WI38 (cell line): ENCODE measurements at regions not wholly inside any gene's neighbourhood (a gene's known extent, or its start where the extent isn't known, plus 50 kb on each side); places are given as distances from the start of the nearest gene placed in this dataset.

Experiments
- H3K4me3 ChIP-seq: 2 replicates; pipeline ENCODE4 v1.5.1; 2011; ENCODE audit warnings: low read depth, mild to moderate bottlenecking, control low read depth, low read length
- TF ChIP-seq, protein P1 (sequence below): IDR thresholded peaks from 2 replicates; pipeline ENCODE4 v1.5.1; 2012; ENCODE audit warnings: low read depth, mild to moderate bottlenecking, control low read depth, low read length

DNA sequence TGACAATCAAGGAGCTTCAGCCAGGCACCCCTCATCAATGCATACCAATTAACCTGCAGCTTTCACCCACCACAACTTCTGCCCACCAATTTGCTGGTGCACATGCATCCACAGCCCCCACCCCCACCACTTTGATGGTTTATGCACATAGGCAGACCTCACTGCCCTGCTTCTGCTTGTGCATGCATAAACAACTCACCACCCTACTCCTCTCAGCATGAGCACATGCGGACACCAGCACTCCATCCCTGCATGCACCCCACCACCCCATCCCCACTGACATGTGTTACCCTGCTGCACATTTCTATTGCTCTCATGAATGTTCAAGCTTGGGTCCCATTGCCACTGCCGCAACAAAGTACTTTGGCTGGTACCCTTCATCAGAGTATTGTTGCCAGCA, 94.5 kb upstream of the GALNTL6 start:
- H3K4me3 ChIP-seq: no peak overlapping the region
- TF ChIP-seq, protein P1, sequence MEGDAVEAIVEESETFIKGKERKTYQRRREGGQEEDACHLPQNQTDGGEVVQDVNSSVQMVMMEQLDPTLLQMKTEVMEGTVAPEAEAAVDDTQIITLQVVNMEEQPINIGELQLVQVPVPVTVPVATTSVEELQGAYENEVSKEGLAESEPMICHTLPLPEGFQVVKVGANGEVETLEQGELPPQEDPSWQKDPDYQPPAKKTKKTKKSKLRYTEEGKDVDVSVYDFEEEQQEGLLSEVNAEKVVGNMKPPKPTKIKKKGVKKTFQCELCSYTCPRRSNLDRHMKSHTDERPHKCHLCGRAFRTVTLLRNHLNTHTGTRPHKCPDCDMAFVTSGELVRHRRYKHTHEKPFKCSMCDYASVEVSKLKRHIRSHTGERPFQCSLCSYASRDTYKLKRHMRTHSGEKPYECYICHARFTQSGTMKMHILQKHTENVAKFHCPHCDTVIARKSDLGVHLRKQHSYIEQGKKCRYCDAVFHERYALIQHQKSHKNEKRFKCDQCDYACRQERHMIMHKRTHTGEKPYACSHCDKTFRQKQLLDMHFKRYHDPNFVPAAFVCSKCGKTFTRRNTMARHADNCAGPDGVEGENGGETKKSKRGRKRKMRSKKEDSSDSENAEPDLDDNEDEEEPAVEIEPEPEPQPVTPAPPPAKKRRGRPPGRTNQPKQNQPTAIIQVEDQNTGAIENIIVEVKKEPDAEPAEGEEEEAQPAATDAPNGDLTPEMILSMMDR: no peak

DNA sequence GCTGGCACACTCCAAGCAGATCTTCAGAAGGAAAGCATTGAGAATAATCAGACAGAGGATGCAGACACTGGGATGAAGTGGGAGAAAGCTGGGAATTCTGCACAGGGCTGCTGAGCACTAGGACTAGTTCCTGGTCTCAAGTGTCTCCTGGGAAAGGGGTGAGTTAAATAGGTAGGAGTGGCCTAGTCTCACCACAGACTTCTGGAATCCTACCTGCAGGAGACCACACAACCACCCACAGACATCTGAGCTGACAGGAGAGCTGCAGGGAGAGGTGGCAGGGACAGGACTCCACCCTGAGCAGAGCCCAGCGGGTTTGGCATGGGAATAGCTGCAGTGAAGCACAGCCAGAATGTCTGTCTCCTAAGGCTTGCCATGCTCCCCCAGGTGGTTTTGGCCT, 95.1 kb upstream of the GALNTL6 start:
- TF ChIP-seq, protein P1: no peak
- no peak overlapping the region for H3K4me3 ChIP-seq

DNA sequence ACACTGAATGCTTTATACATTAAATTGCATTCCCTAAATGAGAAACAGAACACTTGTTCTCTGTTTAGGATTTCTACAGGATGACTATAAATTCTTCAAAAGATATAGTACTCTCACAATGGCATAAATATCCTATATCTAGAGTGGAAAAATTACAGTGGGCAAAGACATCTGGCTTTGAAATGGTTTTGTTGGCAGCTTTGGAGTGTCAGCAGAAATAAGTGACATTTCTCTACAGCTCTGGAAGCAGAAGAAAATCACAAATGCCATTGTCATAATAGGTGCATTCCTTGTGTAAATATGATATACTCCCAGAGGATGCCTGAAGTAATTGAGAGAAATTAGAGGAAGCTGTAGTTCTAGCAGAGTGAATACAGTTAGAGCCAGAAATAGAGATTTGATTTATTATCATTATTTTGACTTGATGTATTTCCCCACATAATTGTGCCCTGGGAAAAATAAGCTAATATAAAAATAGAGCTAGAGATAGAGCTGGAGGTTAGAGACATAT, 95.9 kb upstream of the GALNTL6 start:
- H3K4me3 ChIP-seq: no peak overlapping the region
- TF ChIP-seq, protein P1: no peak

DNA sequence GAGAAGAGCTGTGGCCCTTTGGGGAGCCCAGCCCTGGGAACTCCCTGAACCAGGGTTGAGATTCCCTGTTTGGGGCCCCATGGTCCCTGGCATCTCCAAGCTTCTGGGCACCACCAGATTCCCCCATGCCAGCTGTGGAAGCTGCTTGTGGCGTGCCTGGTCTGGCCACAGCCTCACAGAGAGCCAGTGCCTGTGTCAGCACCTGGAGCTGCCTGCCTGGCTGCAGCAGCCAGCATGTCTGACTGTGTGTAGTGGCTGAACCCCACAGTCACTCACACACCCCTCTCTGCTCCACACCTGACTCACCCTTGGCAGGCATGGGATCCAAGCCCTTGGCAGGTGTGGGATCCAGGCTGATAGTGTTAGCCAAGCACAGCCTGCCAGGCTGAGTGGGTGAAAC, 97.2 kb upstream of the GALNTL6 start:
- H3K4me3 ChIP-seq: no peak overlapping the region
- TF ChIP-seq, protein P1: no peak

DNA sequence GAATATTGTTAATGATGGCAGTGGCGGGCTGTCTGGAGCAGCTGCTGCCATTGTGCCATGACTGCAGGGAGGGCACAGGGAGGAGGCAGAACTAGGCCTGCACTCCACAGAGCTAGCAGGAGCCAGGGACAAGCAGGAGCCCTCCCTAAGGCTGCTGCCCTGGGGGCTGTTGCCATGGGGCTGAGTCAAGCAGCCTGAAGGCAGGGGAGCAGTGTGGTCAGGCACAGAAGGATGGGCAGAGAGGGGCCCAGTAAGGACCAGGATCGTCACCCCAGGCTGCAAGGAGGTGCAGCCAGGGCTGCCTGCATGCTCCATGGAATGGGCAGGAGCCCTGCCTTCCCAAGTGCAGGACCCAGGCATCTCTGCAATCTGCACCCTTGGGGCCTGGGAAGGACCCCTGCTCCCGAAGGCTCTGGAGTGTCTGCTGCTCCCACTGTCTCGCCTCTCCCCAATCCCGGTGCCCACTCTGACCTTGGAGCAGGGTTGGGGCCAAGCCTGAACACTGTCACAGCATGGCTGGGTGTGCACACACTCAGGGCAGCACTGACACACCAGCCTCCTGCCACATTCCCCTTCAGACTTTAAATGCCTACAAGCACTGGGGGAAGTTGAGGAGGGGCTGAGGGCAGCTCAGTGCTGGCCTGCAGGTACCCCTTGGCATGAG, 98.3 kb upstream of the GALNTL6 start:
- H3K4me3 ChIP-seq: no peak overlapping the region
- TF ChIP-seq, protein P1: no peak

DNA sequence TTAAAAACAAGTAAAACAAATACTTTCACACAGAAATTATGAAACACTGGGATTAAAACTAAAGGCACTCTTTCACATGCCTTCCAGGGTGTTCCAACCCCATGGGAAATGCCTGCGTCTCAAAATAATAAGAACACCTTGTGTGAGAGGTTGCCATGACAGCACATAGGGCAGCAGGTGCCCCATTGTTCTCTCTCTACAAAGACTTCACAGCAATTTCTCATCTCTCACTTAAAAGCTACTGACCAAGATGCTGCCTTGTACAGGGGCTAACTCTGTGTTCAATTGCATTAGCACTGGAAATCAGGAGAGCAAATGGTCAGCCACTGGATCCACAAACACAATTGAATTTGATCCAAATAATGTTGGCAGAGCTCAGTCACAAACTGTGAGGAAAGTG, 102.5 kb upstream of the GALNTL6 start:
- no peak overlapping the region for H3K4me3 ChIP-seq
- TF ChIP-seq, protein P1: no peak

DNA sequence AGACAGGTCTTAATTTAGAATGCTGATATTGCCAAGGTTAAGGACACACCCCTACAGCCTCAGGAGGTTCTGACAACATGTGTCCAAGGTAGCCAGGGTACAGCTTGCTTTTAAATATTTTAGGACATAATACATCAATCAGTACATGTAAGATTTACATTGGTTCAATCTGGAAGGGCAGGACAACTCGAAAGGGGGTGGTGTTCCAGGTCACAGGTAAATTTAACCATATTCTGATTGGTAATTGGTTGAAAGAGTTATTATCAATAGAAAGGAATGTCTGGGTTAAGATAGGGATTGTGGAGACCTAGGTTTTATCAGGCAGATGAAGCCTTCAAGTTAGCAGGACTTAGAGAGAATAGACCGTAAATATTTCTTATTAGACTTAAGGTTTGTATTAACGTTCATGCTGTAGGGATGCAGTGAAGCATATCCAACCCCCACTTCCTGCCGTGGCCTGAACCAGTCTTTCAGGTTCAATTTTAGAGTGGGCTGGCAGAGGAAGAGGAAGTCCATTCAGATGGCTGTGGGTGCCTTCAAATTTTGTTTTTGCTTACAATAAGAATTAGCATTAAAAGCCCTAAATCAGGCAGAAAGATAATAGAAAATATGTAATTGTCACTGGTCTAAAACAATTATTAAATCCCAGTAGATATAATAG, 136.5 kb upstream of the GALNTL6 start:
- no peak overlapping the region for H3K4me3 ChIP-seq
- TF ChIP-seq, protein P1: no peak
